ENCODE measurements at regions not wholly inside any gene's neighbourhood (a gene's known extent, or its start where the extent isn't known, plus 50 kb on each side); places are given as distances from the start of the nearest gene placed in this dataset.

DNA sequence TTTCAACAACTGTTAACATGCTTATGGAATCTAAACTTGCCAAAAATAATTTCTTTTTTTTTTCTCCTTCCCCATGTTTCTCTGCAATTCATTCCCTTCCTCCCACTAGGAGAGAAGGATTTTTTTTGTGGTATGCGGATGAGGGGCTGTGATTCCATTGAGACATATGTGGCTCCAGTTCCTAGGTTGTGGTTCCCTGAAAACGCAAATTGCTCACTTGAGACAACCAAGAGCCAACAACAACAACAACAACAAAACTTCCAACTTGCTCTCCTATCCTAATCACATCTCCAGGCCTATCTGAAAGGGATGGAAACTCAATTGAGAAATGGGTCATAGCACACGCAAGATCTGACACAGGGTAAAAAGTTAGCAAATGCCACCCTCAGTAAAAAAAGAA is 406.5 kb upstream of the TGFBR2 start (continued):
- no peak for TF ChIP-seq TCF7 (CRISPR knock-in tag; IDR thresholded peaks at IDR 0.05; ENCODE audit: low read depth)
- TF ChIP-seq, protein P1, sequence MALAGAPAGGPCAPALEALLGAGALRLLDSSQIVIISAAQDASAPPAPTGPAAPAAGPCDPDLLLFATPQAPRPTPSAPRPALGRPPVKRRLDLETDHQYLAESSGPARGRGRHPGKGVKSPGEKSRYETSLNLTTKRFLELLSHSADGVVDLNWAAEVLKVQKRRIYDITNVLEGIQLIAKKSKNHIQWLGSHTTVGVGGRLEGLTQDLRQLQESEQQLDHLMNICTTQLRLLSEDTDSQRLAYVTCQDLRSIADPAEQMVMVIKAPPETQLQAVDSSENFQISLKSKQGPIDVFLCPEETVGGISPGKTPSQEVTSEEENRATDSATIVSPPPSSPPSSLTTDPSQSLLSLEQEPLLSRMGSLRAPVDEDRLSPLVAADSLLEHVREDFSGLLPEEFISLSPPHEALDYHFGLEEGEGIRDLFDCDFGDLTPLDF (CRISPR knock-in tag; IDR thresholded peaks at IDR 0.05), result no peak
- TF ChIP-seq, protein P2, sequence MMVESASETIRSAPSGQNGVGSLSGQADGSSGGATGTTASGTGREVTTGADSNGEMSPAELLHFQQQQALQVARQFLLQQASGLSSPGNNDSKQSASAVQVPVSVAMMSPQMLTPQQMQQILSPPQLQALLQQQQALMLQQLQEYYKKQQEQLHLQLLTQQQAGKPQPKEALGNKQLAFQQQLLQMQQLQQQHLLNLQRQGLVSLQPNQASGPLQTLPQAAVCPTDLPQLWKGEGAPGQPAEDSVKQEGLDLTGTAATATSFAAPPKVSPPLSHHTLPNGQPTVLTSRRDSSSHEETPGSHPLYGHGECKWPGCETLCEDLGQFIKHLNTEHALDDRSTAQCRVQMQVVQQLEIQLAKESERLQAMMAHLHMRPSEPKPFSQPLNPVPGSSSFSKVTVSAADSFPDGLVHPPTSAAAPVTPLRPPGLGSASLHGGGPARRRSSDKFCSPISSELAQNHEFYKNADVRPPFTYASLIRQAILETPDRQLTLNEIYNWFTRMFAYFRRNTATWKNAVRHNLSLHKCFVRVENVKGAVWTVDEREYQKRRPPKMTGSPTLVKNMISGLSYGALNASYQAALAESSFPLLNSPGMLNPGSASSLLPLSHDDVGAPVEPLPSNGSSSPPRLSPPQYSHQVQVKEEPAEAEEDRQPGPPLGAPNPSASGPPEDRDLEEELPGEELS (CRISPR knock-in tag; IDR thresholded peaks at IDR 0.05), result no peak
- TF ChIP-seq IRF2 (CRISPR knock-in tag; IDR thresholded peaks at IDR 0.05; ENCODE audit: borderline replicate concordance, low read depth), result no peak
- no peak for TF ChIP-seq GTF2I (CRISPR knock-in tag; conservative IDR thresholded peaks at IDR 0.05)

DNA sequence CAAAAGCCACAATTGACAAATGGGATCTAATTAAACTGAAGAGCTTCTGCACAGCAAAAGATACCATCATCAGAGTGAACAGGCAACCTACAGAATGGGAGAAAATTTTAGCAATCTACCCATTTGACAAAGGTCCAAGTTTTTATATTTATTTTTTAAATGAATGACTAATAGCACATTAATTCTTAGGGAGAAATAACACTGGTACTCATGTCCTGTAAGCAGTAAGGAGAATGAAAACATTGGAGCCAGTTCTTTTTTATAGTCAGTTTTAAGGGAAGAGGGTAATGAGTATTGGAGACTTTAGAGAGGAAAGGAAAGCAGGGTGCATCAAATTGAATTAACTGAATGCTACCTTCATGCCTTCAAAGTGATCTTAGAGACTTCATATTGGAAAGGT is 404.7 kb upstream of the TGFBR2 start:
- H3K27me3 Mint-ChIP-seq (ENCODE audit: low read depth), result no peaks in the 10 kb centered on the region
- no peaks in the 10 kb centered on the region for H3K36me3 Mint-ChIP-seq
- DNase-seq (ENCODE audit: low spot score) (no peak), ATAC-seq (no peak)
- ChIA-PET POLR2A (no interaction called here), CTCF (no interaction called here)
- H3K9me3 Mint-ChIP-seq, result peaks cover 8% of the 10 kb centered on the region; the same call in 1 of the 2 replicates
- no peak for TF ChIP-seq NR3C1 (CRISPR knock-in tag; conservative IDR thresholded peaks at IDR 0.05; ENCODE audit: low read depth)
- no peak for TF ChIP-seq IRF2 (CRISPR knock-in tag; IDR thresholded peaks at IDR 0.05; ENCODE audit: borderline replicate concordance, low read depth)
- TF ChIP-seq SMAD3 (CRISPR knock-in tag; IDR thresholded peaks at IDR 0.05; ENCODE audit: borderline replicate concordance), result no peak
- no peak for TF ChIP-seq FOXJ3 (CRISPR knock-in tag; IDR thresholded peaks at IDR 0.05; ENCODE audit: borderline replicate concordance)
- TF ChIP-seq ELF4 (CRISPR knock-in tag; IDR thresholded peaks at IDR 0.05; ENCODE audit: low read depth), result no peak
- TF ChIP-seq, protein P3, sequence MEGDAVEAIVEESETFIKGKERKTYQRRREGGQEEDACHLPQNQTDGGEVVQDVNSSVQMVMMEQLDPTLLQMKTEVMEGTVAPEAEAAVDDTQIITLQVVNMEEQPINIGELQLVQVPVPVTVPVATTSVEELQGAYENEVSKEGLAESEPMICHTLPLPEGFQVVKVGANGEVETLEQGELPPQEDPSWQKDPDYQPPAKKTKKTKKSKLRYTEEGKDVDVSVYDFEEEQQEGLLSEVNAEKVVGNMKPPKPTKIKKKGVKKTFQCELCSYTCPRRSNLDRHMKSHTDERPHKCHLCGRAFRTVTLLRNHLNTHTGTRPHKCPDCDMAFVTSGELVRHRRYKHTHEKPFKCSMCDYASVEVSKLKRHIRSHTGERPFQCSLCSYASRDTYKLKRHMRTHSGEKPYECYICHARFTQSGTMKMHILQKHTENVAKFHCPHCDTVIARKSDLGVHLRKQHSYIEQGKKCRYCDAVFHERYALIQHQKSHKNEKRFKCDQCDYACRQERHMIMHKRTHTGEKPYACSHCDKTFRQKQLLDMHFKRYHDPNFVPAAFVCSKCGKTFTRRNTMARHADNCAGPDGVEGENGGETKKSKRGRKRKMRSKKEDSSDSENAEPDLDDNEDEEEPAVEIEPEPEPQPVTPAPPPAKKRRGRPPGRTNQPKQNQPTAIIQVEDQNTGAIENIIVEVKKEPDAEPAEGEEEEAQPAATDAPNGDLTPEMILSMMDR (IDR thresholded peaks at IDR 0.05), result no peak
- no peak for TF ChIP-seq RORB (CRISPR knock-in tag; IDR thresholded peaks at IDR 0.05)
- no peak for TF ChIP-seq HMGA2 (CRISPR knock-in tag; IDR thresholded peaks at IDR 0.05)
- no peak for TF ChIP-seq FOXK1 (CRISPR knock-in tag; IDR thresholded peaks at IDR 0.05)
- TF ChIP-seq MXD4 (CRISPR knock-in tag; IDR thresholded peaks at IDR 0.05; ENCODE audit: borderline replicate concordance), result no peak
- TF ChIP-seq ZNF425 (CRISPR knock-in tag; conservative IDR thresholded peaks at IDR 0.05), result no peak
- TF ChIP-seq, protein P4, sequence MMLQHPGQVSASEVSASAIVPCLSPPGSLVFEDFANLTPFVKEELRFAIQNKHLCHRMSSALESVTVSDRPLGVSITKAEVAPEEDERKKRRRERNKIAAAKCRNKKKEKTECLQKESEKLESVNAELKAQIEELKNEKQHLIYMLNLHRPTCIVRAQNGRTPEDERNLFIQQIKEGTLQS (CRISPR knock-in tag; conservative IDR thresholded peaks at IDR 0.05), result no peak
- peaks cover 10% of the 10 kb centered on the region for H3K4me1 Mint-ChIP-seq
- no peak overlapping the region for H3K27ac Mint-ChIP-seq
- no peak overlapping the region for H3K4me3 Mint-ChIP-seq

GRCh38 chr3:30203301-30203700 is 403.1 kb upstream of the TGFBR2 start:
- no peaks in the 10 kb centered on the region for H3K36me3 Mint-ChIP-seq
- POLR2A ChIA-PET, result no interaction called here
- ATAC-seq, result no peak
- CTCF ChIA-PET, result no interaction called here
- no peak overlapping the region for H3K27ac Mint-ChIP-seq
- no peak overlapping the region for H3K4me3 Mint-ChIP-seq
- DNase-seq (ENCODE audit: low spot score), result no peak
- H3K4me1 Mint-ChIP-seq, result peaks cover 10% of the 10 kb centered on the region
- no peaks in the 10 kb centered on the region for H3K27me3 Mint-ChIP-seq (ENCODE audit: low read depth)
- H3K9me3 Mint-ChIP-seq, result peaks cover 8% of the 10 kb centered on the region; the same call in 1 of the 2 replicates
- no peak for TF ChIP-seq HMGA2 (CRISPR knock-in tag; IDR thresholded peaks at IDR 0.05)
- no peak for TF ChIP-seq ESRRA (CRISPR knock-in tag; IDR thresholded peaks at IDR 0.05; ENCODE audit: borderline replicate concordance)
- TF ChIP-seq SMAD3 (CRISPR knock-in tag; IDR thresholded peaks at IDR 0.05; ENCODE audit: borderline replicate concordance), result no peak
- TF ChIP-seq USF1 (CRISPR knock-in tag; IDR thresholded peaks at IDR 0.05), result no peak
- no peak for TF ChIP-seq FOXP1 (CRISPR knock-in tag; IDR thresholded peaks at IDR 0.05; ENCODE audit: borderline replicate concordance)
- no peak for TF ChIP-seq MAX (CRISPR knock-in tag; IDR thresholded peaks at IDR 0.05)
- no peak for TF ChIP-seq ZNF423 (CRISPR knock-in tag; IDR thresholded peaks at IDR 0.05)
- TF ChIP-seq ZBTB21 (CRISPR knock-in tag; IDR thresholded peaks at IDR 0.05; ENCODE audit: borderline replicate concordance), result no peak
- TF ChIP-seq, protein P1 (CRISPR knock-in tag; IDR thresholded peaks at IDR 0.05), result no peak
